ENCODE measurements at regions not wholly inside any gene's neighbourhood (a gene's known extent, or its start where the extent isn't known, plus 50 kb on each side); places are given as distances from the start of the nearest gene placed in this dataset.

GRCh38 chr6:81624453-81624852 is 128.0 kb downstream of the TENT5A start:
- Histone ChIP-seq H3K4me3 (no peak overlapping the region), H3K4me1 (no peaks in the 10 kb centered on the region), H3K9me3 (no peaks in the 10 kb centered on the region), H3K27ac (no peak overlapping the region), H3K4me2 (no peak overlapping the region)
- ChIA-PET POLR2A (no interaction called here), CTCF (no interaction called here)
- FAIRE-seq = no peak
- ATAC-seq = no peak
- TF ChIP-seq FOXS1 (CRISPR knock-in tag; IDR thresholded peaks at IDR 0.05) (no peak), JUN (IDR thresholded peaks at IDR 0.05) (no peak), ATOH8 (CRISPR knock-in tag; IDR thresholded peaks at IDR 0.05; ENCODE audit: low read depth) (no peak), TFCP2L1 (CRISPR knock-in tag; IDR thresholded peaks at IDR 0.05) (no peak), CEBPB (IDR thresholded peaks at IDR 0.05) (no peak), BCL3 (IDR thresholded peaks at IDR 0.05) (no peak), HOXA7 (CRISPR knock-in tag; IDR thresholded peaks at IDR 0.05) (no peak), RCOR1 (IDR thresholded peaks at IDR 0.05; ENCODE audit: low read depth, low read length) (no peak), BHLHE40 (IDR thresholded peaks at IDR 0.05; ENCODE audit: low read depth, low read length) (no peak), RAD21 (conservative IDR thresholded peaks at IDR 0.05 in 1 of 2, IDR thresholded peaks at IDR 0.05 in 1 of 2) (no peak), MAZ (IDR thresholded peaks at IDR 0.05; ENCODE audit: borderline replicate concordance, low read depth, low read length) (no peak), ZSCAN20 (CRISPR knock-in tag; IDR thresholded peaks at IDR 0.05) (no peak), JUNB (IDR thresholded peaks at IDR 0.05) (no peak)
- 70% methylated on average over 1 of the region's 1 CpG for WGBS (ENCODE audit: missing lambda C conversion rate)
- no peak for DNase-seq (ENCODE audit: low read depth in 1 of 2, low spot score in 1 of 2)

- ChIA-PET POLR2A (no interaction called here), CTCF (no interaction called here)
- Histone ChIP-seq H3K4me1 (no peaks in the 10 kb centered on the region), H3K4me2 (no peak overlapping the region), H3K27ac (no peak overlapping the region), H3K4me3 (no peak overlapping the region), H3K9me3 (no peaks in the 10 kb centered on the region)
- TF ChIP-seq CHD2 (IDR thresholded peaks at IDR 0.05; ENCODE audit: low read length, partially characterized antibody) = no peak
- no peak for TF ChIP-seq MAZ (IDR thresholded peaks at IDR 0.05; ENCODE audit: borderline replicate concordance, low read depth, low read length)
- no peak for TF ChIP-seq MAX (IDR thresholded peaks at IDR 0.05)
- TF ChIP-seq REST (IDR thresholded peaks at IDR 0.05) = no peak
- no peak for TF ChIP-seq HMGXB4 (CRISPR knock-in tag; IDR thresholded peaks at IDR 0.05; ENCODE audit: borderline replicate concordance)
- TF ChIP-seq HDAC2 (IDR thresholded peaks at IDR 0.05) = no peak
- TF ChIP-seq RAD21 (conservative IDR thresholded peaks at IDR 0.05 in 1 of 2, IDR thresholded peaks at IDR 0.05 in 1 of 2) = no peak
- TF ChIP-seq POLR2A (IDR thresholded peaks at IDR 0.05; ENCODE audit: low read length) = no peak
- no peak for TF ChIP-seq HOXB13 (CRISPR knock-in tag; IDR thresholded peaks at IDR 0.05; ENCODE audit: low read depth)
- no peak for TF ChIP-seq ZC3H11A (IDR thresholded peaks at IDR 0.05)
- TF ChIP-seq CBX2 (IDR thresholded peaks at IDR 0.05; ENCODE audit: borderline replicate concordance, low read depth) = no peak
- DNase-seq (ENCODE audit: low read depth in 1 of 2, low spot score in 1 of 2) (no peak), FAIRE-seq (no peak), ATAC-seq (no peak)
Measured at GRCh38 chr6:81623106-81623759, 129.2 kb downstream of the TENT5A start.
